ENCODE measurements at regions not wholly inside any gene's neighbourhood (a gene's known extent, or its start where the extent isn't known, plus 50 kb on each side); places are given as distances from the start of the nearest gene placed in this dataset.
A peak's percentile ranks its signal among the peaks of the same experiment; 100 is the strongest.

DNA sequence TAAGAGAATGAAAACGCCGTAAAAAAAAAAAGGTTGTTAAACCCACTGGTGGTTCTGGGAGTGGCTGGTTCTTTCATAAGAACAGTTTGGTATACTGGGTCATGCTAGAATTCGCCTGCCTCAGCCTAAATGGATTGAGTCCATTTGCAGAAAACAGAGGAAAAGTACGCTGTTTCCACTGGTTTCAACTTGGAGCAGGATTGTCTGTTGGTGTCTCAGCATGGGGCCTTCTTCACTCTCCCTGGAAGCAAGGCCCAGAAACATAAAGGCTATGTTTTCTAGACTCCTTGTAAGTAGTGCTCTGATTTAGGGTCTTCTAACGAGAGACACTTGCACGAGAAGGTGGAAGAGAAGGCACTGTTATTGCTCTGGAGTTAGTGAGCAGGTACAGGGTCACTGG is 116.9 kb upstream of the MTAP start:
- TF ChIP-seq, protein P1, sequence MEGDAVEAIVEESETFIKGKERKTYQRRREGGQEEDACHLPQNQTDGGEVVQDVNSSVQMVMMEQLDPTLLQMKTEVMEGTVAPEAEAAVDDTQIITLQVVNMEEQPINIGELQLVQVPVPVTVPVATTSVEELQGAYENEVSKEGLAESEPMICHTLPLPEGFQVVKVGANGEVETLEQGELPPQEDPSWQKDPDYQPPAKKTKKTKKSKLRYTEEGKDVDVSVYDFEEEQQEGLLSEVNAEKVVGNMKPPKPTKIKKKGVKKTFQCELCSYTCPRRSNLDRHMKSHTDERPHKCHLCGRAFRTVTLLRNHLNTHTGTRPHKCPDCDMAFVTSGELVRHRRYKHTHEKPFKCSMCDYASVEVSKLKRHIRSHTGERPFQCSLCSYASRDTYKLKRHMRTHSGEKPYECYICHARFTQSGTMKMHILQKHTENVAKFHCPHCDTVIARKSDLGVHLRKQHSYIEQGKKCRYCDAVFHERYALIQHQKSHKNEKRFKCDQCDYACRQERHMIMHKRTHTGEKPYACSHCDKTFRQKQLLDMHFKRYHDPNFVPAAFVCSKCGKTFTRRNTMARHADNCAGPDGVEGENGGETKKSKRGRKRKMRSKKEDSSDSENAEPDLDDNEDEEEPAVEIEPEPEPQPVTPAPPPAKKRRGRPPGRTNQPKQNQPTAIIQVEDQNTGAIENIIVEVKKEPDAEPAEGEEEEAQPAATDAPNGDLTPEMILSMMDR (IDR thresholded peaks at IDR 0.05), result no peak
- Histone ChIP-seq H3K27ac (no peak overlapping the region), H3K4me3 (no peak overlapping the region), H3K36me3 (no peaks in the 10 kb centered on the region), H3K4me1 (peaks cover 0 to 5% (median 0%) of the 10 kb centered on the region in 9 donors), H3K27me3 (peaks cover 0 to 2% (median 0%) of the 10 kb centered on the region in 7 donors), H3K9me3 (no peaks in the 10 kb centered on the region)
- DNase-seq, result no peak
- WGBS, 2 donors, result 77 to 81% methylated on average over 6 of the region's 6 CpGs
- intact Hi-C loops (cut with DNase I), result loop anchor here in 1 of 10 donors (10.0 kb wide), 1 partner anchor 101 kb away; no protein-coding TSS in a partner anchor
- no peak for ATAC-seq

DNA sequence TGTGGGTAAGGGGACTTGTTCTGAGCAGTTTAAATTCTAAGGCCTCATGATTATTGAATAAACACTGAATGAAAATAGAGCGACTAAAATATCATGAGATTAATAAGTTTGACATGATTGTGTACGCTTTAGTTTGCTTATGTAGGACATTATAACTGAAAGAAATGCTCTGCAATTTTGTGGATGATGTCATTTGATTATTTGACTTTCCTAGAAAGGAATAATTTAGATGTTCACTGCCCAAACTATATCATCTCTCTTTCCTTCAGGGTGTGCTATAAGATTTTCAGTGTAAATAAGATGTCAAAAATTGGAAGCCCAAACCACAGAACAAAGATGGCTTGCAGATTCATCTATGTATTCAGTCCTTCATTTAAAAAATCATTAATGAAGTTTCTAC is 115.7 kb upstream of the MTAP start:
- intact Hi-C loops (cut with DNase I), result loop anchor here in 1 of 10 donors (10.0 kb wide), 1 partner anchor 102 kb away; no protein-coding TSS in a partner anchor
- TF ChIP-seq, protein P1 (IDR thresholded peaks at IDR 0.05), result no peak
- Histone ChIP-seq H3K9me3 (no peaks in the 10 kb centered on the region), H3K4me1 (peaks cover 0 to 5% (median 0%) of the 10 kb centered on the region in 9 donors), H3K36me3 (no peaks in the 10 kb centered on the region), H3K27ac (no peak overlapping the region), H3K27me3 (peaks cover 0 to 4% (median 0%) of the 10 kb centered on the region in 7 donors), H3K4me3 (no peak overlapping the region)
- WGBS, 2 donors, result 86 to 88% methylated on average over 2 of the region's 2 CpGs
- ATAC-seq, result no peak
- no peak for DNase-seq

DNA sequence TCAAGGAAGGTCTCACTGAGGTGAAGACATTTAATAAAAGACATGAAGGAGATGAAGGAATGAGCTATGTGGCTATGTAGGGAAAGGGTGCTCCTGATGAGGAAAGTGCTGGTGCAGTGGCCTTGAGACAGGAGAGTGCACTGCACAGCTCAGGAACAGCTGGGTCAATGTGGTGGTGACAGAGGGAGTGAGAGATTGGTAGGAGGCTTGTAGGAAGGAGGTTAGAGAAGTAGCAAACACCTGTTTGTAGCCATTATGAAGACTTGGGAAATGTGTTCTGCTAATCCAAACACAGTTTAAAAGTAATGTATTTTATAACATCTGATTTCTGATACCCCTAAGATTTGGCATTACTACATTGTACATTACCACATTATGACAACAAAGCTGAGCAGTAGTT is 115.1 kb upstream of the MTAP start:
- H3K9me3 ChIP-seq, result no peaks in the 10 kb centered on the region
- TF ChIP-seq, protein P1 (IDR thresholded peaks at IDR 0.05), result no peak
- H3K4me3 ChIP-seq, result no peak overlapping the region
- H3K27me3 ChIP-seq, result peaks cover 0 to 4% (median 0%) of the 10 kb centered on the region in 7 donors
- no peak for ATAC-seq
- DNase-seq, result no peak
- no peaks in the 10 kb centered on the region for H3K36me3 ChIP-seq
- peaks cover 0 to 5% (median 0%) of the 10 kb centered on the region in 9 donors for H3K4me1 ChIP-seq
- intact Hi-C loops (cut with DNase I), result loop anchor here in 1 of 10 donors (10.0 kb wide), 1 partner anchor 103 kb away; no protein-coding TSS in a partner anchor
- no peak overlapping the region for H3K27ac ChIP-seq

DNA sequence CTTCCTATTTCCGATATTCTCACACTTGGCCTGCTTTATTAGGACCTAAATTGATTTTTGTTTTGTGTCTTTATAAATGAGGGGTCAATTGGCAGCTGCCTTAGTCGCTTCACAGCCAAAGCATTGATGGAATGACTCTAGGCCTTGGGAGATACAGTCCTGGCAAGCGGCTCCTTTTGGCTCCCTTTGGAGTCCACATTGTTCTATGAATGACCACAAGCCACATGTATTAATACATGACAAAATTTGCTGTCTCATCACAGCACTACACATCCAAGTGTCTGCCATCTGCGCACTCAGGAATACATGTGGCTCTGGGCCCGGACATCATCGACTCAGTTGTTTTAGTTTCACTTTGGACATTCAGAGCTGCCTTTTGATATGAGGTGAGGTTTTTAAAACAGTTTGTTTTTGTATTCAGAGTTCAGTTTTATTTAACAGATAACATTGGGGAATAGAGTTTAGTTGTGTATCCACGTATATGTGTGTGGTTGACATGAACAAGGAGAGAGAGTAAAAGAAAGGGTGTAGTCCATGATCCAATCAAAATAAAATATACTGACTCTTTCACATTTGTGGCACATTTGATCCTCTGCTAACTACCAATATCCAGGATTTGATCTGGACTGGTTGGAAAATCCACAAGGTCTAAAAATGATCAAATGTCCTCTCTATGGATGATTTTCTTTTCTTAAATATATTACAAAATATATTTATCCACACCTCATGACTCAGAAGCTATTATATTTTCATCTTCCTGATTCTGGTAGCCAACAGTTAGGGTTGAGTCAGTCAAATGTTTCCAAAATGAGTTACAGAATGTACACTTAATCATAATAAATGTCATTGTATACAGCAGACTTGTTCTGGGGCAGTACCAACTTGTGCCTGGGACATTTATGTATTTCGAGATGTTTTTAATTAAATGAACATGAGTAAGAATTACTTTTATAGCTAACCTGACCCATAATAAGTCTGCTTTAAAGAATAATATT is 114.0 kb upstream of the MTAP start:
- no peaks in the 10 kb centered on the region for H3K36me3 ChIP-seq
- peak overlapping the region in 2 of 10 donors; percentile 16 to 17 for H3K4me3 ChIP-seq
- no peaks in the 10 kb centered on the region for H3K9me3 ChIP-seq
- TF ChIP-seq, protein P1 (IDR thresholded peaks at IDR 0.05), result no peak
- 74 to 85% methylated on average over 8 of the region's 8 CpGs for WGBS, 2 donors
- ATAC-seq (peak in 1 of 8 donors; percentile 35), DNase-seq (no peak)
- H3K4me1 ChIP-seq, result peaks cover 0 to 5% (median 0%) of the 10 kb centered on the region in 9 donors
- peaks cover 0 to 8% (median 0%) of the 10 kb centered on the region in 7 donors for H3K27me3 ChIP-seq
- intact Hi-C loops (cut with DNase I), result loop anchor here in 1 of 10 donors (10.0 kb wide), 1 partner anchor 104 kb away; no protein-coding TSS in a partner anchor
- H3K27ac ChIP-seq, result peak overlapping the region in 1 of 10 donors; percentile 51

Data from heart right ventricle (tissue), 16 donors.